T-helper 1 cell (primary cell): ENCODE measurements at regions not wholly inside any gene's neighbourhood (a gene's known extent, or its start where the extent isn't known, plus 50 kb on each side); places are given as distances from the start of the nearest gene placed in this dataset.

Experiments
- DNase-seq, 5 donors: peaks; one replicate each; pipeline ENCODE4 v3.0.0-alpha.2; 2012 to 2020

GRCh38 chr10:94194256-94194655, 168.5 kb downstream of the NOC3L start:
- no peak for DNase-seq

DNA sequence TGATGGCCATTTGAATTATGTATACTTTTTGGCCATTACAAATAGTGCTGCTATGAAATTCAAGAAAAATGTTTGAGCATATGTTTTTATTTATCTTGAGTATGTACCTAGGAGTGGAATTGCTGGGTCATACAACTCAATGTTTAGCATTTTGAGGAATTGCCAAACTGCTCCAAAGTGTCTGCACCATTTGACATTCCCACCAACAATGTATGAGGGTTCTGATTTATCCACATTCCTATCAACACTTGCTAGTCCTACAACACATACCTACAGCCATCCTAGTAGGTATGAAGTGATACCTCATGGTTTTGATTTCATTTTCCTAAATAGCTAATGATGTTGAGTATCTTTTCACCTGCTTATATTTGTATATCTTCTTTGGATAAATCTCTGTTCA, 165.5 kb downstream of the NOC3L start:
- DNase-seq, result no peak

DNA sequence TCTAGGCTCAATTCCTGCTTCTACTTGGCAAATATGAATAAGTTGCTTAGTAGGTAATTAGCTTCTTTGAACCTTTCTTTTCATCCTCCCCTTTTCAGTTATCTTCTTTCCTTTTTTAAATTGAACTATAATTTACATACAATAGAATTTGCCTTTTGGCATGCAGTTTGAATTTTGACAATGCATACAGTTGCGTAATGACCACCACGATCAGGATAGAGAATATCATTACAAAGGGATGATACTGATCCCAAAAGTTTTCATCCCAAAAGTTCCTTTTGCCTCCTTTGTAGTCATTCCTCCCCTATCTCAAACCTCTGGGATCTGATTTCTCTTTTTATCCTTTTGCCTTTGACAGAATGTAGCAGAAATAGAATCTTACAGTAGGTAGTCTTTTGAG, 164.4 kb downstream of the NOC3L start:
- DNase-seq, result no peak

- no peak for DNase-seq
Measured at GRCh38 chr10:94199565-94199964, 163.2 kb downstream of the NOC3L start.

GRCh38 chr10:94200146-94200837, 162.4 kb downstream of the NOC3L start:
- no peak for DNase-seq

DNA sequence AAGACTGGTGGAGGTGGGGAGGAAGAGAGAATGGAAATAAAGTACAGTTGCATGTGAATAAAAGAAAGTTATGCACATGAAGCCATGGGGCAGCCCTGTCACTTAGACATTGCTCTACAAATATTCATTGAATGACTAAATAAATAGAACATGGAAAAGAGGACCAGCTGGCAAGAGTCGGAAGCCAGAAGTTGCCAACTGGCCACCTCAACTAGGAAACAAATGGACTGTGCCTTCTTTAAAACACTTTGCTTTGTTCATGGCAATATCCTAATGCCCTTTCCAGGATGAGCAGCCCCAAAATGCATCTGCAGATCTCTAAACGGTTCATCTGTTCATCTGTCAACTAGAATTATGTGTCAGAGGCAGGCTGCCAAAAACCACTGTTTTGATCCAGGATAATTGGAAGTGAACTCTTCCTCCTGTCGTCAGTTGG, 157.3 kb downstream of the NOC3L start:
- DNase-seq, result no peak

DNA sequence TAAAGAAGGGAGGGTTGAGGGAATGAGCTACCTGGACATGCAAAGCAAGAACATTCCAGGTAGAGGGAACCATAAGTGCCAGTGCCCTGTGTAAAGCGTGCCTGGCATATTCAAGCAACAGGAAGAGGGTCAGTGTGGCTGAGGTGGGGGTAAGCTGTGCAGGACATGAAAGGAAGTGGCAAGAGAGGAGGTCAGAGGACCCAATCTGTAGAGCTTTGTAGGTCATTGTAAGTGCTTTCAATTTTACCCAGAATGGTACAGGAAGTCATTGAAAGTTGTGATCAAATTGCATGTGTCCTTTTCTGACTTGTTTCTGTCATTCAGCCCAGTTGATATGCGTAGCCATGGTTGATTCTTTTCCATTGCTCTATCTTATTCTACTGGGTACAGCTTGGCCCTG, 156.6 kb downstream of the NOC3L start:
- DNase-seq, result no peak

DNA sequence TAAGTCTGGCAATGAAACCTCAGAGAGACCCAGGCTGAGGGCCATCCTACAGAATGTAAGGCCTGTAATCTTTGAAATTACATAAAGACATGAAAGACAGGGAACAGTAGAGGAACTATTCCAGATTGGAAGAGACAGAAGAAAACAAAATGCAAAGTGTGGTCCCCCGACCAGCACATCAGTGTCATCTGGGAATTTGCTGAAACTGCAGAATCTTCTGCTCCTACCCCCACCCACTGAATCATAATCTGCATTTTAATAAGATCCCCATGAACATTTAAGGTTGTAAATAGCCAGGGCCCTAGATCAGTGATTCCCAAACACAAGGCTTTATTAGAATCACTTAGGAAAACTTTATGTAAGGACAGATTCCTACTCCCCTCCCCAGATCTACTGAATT, 154.4 kb downstream of the NOC3L start:
- DNase-seq, result no peak

DNA sequence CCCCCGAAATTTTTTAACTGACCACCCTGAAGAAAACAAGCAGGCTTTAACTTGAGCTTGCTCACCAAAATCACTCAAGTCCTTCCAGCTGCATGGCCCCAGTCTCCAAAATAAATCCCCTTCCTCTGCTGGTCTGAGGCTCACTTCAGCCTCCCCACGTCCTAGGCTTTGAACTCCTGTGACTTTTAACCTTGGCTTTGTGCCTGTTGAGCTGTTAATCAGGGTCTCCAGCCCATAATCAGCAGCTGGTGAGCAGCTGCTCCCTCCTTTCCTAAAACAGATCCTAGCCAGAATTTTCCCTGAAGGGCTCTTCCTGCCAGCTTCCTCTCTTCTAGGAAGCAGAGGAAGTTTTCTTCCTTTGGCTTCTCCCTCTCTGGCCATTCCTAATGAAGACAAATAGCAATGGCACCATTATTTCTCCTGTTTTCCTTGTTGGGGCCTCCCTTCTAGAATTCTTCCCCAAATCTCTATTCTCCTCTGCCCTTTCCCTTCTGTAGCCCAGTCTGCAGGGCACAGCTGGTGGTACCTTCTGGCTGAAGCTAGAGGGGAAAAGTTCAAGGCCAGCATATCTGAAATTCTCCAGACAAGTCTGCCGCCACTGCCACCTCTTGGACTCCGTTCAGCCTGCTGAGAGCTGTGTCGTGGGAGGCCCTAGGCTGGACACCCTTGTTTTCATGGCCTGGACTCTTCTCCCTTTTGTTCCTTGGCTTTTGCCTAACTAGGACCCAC, 152.1 kb downstream of the NOC3L start:
- DNase-seq, result no peak

DNA sequence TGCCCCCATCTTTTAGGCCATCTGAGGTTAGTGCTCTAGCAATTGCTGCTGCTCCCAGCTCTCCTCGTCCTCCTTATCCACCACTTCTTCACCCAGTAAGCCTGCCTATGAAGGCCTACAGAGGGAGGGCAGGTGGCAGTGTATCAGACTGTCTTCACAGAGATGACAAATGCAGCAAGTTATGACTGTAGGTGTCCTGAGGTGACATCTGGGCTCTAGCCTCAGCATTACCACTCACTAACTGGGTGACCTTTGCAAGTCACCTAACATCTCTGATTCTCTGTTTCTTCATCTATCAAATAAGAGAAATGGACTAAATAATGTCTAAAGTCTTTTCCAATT, 151.6 kb downstream of the NOC3L start:
- DNase-seq, result no peak

- DNase-seq, result no peak
Measured at GRCh38 chr10:94213001-94213530, 149.7 kb downstream of the NOC3L start.

GRCh38 chr10:94213980-94214379, 148.8 kb downstream of the NOC3L start:
- DNase-seq, result no peak

GRCh38 chr10:94214481-94214893, 148.3 kb downstream of the NOC3L start:
- DNase-seq, result no peak

- no peak for DNase-seq
Measured at GRCh38 chr10:94216201-94216600, 146.5 kb downstream of the NOC3L start.

DNA sequence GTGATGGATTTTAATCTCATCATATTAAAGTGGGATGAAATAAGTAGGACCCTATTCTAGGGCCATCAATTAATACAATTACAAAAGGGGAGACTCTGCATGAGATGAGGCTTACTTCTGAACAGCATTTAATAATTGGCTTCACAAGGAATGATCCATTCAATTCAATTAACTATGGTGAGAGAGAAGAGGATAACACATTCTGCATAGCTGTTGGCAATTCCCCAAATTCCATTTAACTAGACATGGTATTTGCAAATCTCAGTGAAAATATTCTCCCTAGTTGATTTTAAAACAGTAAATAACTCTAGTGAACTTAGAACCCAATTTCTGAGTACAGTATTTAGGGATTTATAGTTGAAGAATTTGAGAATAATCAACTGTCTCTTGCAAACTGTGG, 145.3 kb downstream of the NOC3L start:
- DNase-seq, result no peak

- DNase-seq, result no peak
Measured at GRCh38 chr10:94218493-94219183, 144.1 kb downstream of the NOC3L start.

DNA sequence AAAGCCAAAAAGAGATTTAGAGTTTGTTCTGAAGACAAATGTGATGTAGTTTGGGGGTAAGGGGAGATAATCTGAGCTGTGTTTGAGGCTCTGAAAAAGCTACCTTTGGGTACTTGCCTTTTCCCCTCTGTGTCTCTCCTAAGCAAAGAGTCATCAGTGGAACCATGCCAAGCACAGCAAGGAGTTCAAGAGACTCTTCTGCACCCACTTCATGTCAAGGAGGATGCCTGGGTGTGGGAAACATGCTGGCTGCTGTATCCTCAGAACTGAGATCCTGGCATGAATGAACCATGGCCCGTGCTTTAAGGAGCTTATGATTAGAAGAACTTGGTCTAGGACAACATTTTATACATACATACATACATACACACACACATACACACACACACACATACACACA, 142.9 kb downstream of the NOC3L start:
- DNase-seq, result no peak

DNA sequence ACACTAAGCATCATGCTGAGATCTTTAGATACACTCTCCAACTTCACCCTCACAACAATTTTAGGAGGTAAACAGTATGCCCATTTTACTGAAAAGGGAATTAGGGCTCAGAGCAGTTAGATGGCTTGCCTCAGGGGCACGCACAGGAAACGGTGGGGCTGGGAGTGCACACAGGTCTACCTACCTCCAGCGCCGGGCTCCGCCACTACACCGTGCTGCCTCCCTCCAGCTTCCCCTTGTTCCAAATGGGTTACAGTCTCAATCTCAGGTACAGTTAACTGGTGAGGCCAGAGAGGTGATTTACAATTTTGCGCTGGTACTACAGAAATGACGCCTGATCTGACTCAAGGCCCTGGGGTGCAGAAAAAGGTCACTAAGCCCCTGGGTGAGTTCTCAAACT, 142.0 kb downstream of the NOC3L start:
- DNase-seq, result no peak

GRCh38 chr10:94223702-94224370, 138.9 kb downstream of the NOC3L start:
- no peak for DNase-seq

- no peak for DNase-seq
Measured at GRCh38 chr10:94224656-94225055, 138.1 kb downstream of the NOC3L start.

- no peak for DNase-seq
Measured at GRCh38 chr10:94225589-94225988, 137.2 kb downstream of the NOC3L start.

GRCh38 chr10:94230134-94230785, 132.5 kb downstream of the NOC3L start:
- DNase-seq, result no peak
